ENCODE measurements at regions not wholly inside any gene's neighbourhood (a gene's known extent, or its start where the extent isn't known, plus 50 kb on each side); places are given as distances from the start of the nearest gene placed in this dataset.

- TF ChIP-seq CTCF (IDR thresholded peaks at IDR 0.05) (no peak), EP300 (IDR thresholded peaks at IDR 0.05) (no peak), POLR2AphosphoS5 (IDR thresholded peaks at IDR 0.05) (no peak), POLR2A (IDR thresholded peaks at IDR 0.05) (no peak)
Measured at GRCh38 chr3:23038471-23038870, 164.7 kb upstream of the UBE2E2 start.

Data from gastroesophageal sphincter (tissue), 3 donors.